Epithelial cell of prostate (primary cell): ENCODE measurements at regions not wholly inside any gene's neighbourhood (a gene's known extent, or its start where the extent isn't known, plus 50 kb on each side); places are given as distances from the start of the nearest gene placed in this dataset.
"Not testable (repeated sequence)": the region's sequence is repeated elsewhere in the genome, so short reads cannot be mapped to it uniquely, and the experiment has no call there.

Experiments
- DNase-seq: peaks from one replicate; pipeline ENCODE4 v3.0.0-alpha.2; 2011; ENCODE audit warnings: low read depth, low spot score
- H3K27ac ChIP-seq: fragments of 450-650 bp; 2 replicates; pipeline ENCODE4 v1.5.1; 2017; ENCODE audit warnings: mild to moderate bottlenecking

- no peak for DNase-seq
- no peak overlapping the region for H3K27ac ChIP-seq
These were observed 260.3 kb upstream of the RPS23 start for GRCh38 chr5:82538339-82539034.

GRCh38 chr5:82537687-82538306 lies 259.6 kb upstream of the RPS23 start:
- no peak for DNase-seq
- no peak overlapping the region for H3K27ac ChIP-seq

GRCh38 chr5:82534986-82535385 lies 256.8 kb upstream of the RPS23 start:
- no peak for DNase-seq
- no peak overlapping the region for H3K27ac ChIP-seq

DNA sequence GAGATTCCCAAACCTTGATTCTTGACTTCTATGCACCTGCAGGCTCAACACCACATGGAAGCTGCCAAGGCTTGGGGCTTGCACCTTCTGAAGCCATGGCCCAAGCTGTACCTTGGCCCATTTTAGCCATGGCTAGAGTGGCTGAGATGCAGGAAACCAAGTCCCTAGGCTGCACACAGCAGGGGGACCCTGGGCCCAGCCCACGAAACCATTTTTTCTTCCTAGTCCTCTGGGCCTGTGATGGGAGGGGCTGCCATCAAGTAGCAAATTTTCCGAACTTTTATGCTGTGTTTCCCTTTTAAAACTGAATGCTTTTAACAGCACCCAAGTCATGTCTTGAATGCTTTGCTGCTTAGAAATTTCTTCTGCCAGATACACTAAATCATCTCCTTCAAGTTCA lies 253.9 kb upstream of the RPS23 start:
- not testable (repeated sequence) for DNase-seq

DNA sequence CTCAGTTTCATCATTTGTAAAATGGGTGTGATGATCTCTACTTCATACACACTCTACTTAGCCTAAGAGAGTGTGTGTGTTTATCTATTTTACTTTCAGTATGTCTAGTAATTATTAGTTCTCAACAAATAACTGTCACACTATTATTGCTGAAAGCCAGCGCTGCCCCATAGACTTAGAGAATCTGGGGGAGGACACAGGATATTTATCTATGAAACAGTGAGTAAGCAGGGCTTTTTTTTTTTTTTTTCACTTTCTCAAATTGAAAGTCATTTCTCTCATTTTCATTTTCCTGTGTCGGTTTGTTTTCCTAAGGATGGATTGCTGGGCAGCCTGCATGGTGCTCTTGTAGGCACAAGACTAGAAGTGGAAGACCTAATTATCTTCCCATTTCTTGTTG lies 248.4 kb upstream of the RPS23 start:
- H3K27ac ChIP-seq = no peak overlapping the region
- DNase-seq = no peak

More for the DNA sequence above, 253.9 kb upstream of the RPS23 start:
- not testable (repeated sequence) for H3K27ac ChIP-seq

GRCh38 chr5:82525626-82526025 lies 247.5 kb upstream of the RPS23 start:
- no peak overlapping the region for H3K27ac ChIP-seq
- DNase-seq = no peak

GRCh38 chr5:82523633-82524032 lies 245.5 kb upstream of the RPS23 start:
- H3K27ac ChIP-seq = no peak overlapping the region
- DNase-seq = no peak

- H3K27ac ChIP-seq = no peak overlapping the region
- DNase-seq = no peak
These were observed 244.7 kb upstream of the RPS23 start for GRCh38 chr5:82522897-82523296.

GRCh38 chr5:82521431-82522051 lies 243.4 kb upstream of the RPS23 start:
- no peak overlapping the region for H3K27ac ChIP-seq
- no peak for DNase-seq

GRCh38 chr5:82519558-82519957 lies 241.4 kb upstream of the RPS23 start:
- DNase-seq = no peak
- H3K27ac ChIP-seq = no peak overlapping the region

GRCh38 chr5:82517544-82518075 lies 239.5 kb upstream of the RPS23 start:
- DNase-seq = no peak
- H3K27ac ChIP-seq = no peak overlapping the region

DNA sequence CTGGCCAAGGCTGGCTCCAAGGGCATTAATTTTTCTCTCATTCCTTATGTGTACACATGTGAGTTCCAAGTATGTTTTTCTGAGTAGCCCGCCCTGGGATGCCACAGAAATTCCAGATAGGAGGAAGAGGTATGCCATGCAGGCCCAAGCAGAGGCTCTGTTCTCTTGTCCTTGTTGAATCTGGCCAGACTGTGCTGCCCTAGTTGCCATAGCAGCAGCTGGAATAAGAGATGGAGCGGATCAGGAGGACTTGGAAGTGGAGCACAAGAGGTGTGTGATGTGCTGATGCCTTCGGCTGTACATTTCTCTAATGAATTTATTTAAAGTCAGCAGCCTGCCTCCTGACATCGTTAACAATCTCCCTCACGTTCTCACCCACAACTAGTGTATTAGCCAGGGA lies 235.6 kb upstream of the RPS23 start:
- H3K27ac ChIP-seq = no peak overlapping the region
- DNase-seq = no peak

DNA sequence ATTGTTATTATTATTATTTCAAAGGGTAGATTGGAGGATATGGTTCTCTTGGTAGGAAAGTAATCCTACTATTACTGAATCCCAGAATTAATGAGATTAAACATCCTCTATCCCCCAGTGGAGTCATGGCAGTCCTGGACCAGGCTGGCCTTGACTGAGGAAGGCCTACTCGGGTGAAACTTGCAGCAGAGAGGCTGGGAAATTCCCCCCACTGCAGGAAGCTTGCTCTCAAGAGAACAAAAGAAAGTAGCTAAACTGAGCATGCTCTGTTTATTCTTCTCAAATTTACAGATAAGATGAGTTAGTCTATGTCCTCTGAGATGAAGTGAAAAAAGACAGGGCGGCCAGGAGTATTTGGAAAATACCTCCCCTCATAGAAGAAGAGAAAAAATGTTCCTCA lies 233.9 kb upstream of the RPS23 start:
- H3K27ac ChIP-seq = no peak overlapping the region
- no peak for DNase-seq

DNA sequence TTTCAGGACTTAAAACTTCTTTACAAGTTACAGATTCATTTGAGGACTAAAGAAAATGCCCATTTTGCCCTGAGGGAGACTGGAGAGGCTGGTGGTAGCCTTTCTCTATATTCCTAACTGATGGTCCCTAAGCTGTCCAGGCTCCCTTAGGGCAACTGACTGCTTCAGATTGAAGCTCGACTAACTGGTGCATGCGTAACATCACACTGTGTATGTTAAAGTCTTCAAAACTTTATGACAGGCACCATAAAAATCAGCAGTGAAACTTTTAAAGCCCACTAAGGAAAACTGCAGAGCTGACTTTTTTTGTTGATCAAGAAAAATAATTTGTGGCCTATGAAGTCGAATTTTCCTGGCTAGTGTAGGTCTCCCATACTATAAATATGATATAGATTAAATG lies 233.0 kb upstream of the RPS23 start:
- no peak overlapping the region for H3K27ac ChIP-seq
- DNase-seq = no peak

DNA sequence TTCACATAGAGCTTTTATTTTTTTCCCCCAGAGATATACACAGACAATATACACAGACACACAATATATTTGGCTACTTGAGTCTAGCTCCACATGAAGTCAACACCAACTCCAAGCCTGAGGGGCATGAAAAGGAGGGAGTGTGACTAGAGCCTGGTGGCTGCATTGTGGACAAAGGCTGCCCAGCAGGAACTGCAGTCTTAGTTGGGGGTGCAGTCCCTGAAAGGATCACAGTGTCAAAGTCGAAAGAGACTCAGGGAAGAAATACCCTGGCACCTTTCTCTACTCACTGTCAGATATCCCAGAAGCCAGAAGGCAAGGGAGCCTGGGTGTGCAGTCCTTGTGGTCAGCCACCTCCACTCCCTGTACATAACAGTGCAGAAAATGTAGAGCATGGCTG lies 231.6 kb upstream of the RPS23 start:
- DNase-seq = no peak
- H3K27ac ChIP-seq = no peak overlapping the region

GRCh38 chr5:82506390-82506789 lies 228.2 kb upstream of the RPS23 start:
- not testable (repeated sequence) for DNase-seq, H3K27ac ChIP-seq

DNA sequence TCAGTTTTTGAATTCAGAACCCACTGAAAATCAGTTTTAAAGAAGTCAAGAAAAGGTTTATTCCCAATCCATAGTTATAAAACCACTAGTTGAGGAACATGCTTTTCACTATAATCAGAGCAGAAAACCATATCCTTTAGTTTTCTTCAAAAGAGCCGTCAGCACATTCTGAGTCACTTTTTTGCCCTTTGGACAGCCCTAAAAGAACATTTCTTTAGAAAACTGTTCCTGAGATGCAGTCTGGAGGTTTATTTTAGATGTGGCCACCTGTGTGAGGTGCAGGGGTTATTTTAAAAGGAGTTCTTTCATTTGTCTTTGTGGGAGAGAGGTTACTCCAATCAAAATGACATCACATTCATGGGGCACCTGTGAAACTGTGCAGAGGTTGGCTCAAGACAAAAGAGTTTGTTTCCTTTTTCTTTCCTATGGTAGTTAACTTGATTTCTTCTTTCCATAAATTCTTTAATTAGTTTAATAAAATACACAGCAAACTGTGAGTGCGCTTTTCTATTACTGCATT lies 221.6 kb upstream of the RPS23 start:
- DNase-seq = no peak
- H3K27ac ChIP-seq = no peak overlapping the region

DNA sequence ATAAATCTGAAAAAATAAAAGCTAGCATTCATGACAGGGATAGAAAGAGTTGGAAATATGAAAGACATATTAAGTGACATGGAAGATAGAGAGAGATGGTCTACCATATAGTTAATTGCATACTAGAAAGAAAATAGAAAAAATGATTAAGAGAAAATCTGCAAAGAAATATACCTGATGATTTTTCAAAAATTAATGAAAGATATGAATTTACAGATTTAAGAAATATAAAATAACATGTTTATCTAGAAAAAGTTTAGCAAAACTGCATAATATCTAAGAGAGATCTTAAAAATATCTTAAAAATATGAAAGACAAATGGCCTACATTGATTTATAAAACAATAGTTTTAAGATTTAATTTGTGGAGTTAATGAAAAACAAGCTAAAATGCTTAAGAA lies 219.1 kb upstream of the RPS23 start:
- no peak overlapping the region for H3K27ac ChIP-seq
- DNase-seq = no peak

GRCh38 chr5:82494942-82495341 lies 216.8 kb upstream of the RPS23 start:
- no peak for DNase-seq
- no peak overlapping the region for H3K27ac ChIP-seq

GRCh38 chr5:82493221-82493620 lies 215.1 kb upstream of the RPS23 start:
- DNase-seq = no peak
- H3K27ac ChIP-seq = no peak overlapping the region

- DNase-seq = no peak
- no peak overlapping the region for H3K27ac ChIP-seq
These were observed 213.2 kb upstream of the RPS23 start for GRCh38 chr5:82491397-82491796.
